HUDEP-2 (cell line): ENCODE measurements at regions not wholly inside any gene's neighbourhood (a gene's known extent, or its start where the extent isn't known, plus 50 kb on each side); places are given as distances from the start of the nearest gene placed in this dataset.

Experiments
- DNase-seq, 76 experiments: peaks; one replicate each; lab custom pipeline; 2025; ENCODE audit not compliant: unreplicated experiment in 76 of 76; lab: John Stamatoyannopoulos, UW

DNA sequence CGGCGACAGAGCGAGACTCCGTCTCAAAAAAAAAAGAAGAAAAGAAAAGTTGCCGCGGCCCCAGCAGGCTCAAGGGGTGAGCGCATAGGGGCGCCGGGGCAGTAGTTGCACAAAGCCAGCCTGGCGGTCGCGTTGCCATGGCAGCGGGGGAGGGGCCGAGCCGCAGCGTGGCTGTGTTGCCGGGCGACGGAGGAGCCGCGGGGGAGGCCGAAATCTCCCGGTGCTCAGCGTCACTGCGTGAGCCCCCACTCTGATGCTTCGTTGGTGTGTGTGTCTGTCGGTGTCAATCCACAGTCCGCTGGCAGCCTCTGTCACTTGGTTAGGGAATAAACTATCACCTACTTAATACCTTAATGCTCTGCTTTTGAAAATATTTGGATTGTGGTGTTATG is 82.9 kb upstream of the C1QTNF9B start:
- DNase-seq, result peak in 49 of 76 experiments; percentile 2 to 58 (median 23)

DNA sequence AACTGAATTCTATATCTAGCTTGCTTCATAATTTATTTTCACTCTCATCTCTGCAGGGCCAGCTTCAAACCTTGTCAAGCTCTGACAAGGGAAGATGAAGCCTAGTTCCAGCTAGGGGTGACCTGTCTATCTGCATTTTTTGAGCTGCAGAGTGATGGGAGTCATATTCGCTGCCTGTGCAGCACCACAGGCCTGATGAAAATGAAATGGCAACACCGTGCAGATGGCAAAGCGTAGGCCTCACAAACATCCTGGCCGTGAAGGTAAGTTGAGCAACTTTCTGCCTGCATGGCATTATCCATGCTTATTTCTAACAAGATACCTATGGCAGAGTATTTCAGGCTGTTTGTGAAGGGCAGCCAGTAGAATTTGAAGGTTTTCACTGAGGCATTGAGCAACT is 86.4 kb upstream of the C1QTNF9B start:
- no peak for DNase-seq

- DNase-seq, result no peak
These were observed 87.2 kb upstream of the C1QTNF9B start for GRCh38 chr13:23984546-23984945.

DNA sequence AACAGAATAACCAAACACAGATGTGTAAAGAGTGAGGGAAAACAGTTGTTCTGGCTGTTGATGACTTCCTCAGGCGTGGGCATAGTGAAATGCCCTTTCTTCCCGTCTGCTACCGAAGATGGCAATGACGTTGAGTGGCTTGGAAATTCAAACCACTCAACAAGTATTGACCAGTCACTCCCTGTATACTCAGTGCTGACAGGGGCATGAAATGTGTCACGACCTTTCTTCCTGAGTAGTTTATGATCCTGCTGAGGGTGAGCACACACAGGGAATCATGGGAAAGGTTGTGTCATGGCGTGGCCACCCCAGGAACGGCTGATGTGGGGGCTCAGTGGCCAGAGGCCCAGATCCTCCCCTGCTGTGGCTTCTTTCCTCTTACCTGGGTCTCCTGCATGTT is 87.8 kb upstream of the C1QTNF9B start:
- DNase-seq, result no peak

GRCh38 chr13:23985839-23986238 is 88.5 kb upstream of the C1QTNF9B start:
- no peak for DNase-seq

DNA sequence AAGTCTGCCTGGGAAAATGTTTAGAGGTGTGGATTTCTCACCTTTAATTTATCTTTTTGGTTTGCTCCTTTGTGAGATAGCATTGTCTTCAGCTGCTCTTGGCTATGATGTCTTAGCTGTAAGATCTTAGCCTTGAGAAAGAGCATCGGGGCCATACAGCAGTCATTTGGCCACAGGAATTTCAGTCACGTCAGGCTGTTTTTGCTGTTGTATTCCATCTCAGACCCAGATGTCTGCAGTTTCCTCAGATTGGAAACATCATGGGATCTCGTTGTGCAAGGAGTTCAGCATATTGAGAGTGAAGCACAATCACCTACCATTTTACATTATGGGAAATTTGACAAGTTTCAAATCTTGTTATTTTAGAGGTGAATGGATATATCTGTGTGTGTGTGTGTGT is 89.3 kb upstream of the C1QTNF9B start:
- no peak for DNase-seq

DNA sequence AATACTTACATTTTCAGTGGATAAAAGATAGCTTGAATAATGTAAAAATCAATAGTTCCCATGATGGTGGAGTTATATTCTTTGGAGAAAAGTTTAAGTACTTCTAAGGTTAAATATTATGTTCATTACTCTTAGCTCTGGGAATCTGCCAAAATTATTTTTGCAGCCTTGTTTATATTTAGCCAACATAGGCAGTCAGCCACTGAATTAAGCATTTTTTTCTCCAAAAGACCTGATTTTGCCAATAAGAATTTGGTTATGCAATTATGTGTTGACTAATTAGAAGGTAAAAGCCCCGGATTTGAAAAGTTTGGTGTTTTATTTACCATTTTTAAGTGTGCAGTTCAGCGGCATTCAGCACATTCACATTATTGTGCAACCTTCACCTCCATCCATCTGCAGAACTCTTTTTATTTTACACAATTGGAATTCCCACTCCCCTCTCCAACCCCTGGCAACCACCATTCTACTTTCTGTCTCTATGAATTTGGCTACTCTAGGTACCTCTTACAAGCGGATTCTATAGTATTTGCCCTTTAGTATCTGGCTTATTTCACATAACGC is 90.1 kb upstream of the C1QTNF9B start:
- no peak for DNase-seq

DNA sequence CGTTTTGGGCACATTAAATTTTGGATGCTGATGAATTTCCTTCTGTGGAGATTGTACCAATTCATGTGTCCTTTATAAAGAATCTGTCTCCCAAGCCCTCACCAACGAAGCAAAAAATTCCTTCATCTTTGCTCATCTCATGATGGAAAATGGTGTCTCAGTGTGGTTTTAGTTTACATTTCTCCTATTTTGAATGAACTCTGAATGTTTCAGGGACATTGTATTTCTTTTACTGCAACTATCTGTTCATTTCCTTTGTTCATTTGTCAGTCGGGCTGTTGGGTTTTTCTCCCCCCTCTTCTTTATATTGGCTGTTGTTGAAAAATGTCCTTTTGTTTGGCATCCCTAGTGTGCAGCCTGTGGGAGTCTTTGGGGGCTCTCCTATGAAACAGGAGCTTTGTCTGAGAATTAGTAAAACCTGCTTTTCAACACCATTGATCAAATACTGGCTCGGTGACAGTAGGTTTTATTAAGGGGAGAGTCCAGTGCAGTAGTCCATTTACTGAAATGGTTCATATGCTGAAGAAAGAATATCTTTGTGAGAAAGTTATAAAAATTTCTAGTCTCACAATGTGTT is 91.3 kb upstream of the C1QTNF9B start:
- no peak for DNase-seq

DNA sequence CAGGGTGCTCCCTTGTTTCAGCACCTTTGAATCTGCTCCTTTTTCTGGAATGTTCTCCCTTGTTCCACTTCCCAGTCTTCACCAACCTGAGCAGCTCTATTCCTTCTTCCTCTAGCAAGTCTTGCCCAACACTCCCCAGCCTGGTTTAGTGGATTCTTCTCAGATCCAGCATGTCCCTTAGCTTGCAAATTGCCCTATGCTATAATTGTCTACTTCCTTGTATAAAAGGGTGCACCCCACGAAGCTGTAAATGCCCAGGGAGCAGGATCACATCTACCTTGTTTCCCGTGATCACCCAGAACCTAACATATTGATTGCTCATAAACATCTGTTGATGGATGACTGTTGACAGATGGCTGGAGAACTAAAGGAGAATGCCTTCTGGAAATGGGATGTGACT is 93.2 kb upstream of the C1QTNF9B start:
- DNase-seq, result no peak

DNA sequence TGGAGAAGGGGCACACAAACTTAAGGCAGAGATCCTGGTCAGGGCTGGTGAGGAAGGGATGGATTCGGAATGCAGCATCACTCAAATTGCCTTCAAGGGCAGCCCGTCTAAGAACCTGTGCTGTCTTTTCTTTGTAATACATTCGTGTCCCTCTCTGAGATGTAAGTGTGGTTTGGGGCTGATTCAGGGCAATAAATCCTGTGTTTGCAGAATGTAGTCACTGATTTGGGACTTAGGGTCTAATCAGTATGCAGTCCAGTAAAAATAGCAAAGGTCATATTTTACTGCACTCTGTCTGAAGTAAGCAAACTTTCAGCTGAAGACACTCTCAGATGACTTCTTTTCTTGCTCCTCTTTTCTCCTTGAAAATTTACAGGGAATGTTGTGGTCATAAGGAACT is 93.8 kb upstream of the C1QTNF9B start:
- DNase-seq, result no peak

- DNase-seq, result no peak
These were observed 95.7 kb upstream of the C1QTNF9B start for GRCh38 chr13:23992781-23993679.

- DNase-seq, result no peak
These were observed 96.3 kb upstream of the C1QTNF9B start for GRCh38 chr13:23993680-23993985.

- no peak for DNase-seq
These were observed 98.2 kb upstream of the C1QTNF9B start for GRCh38 chr13:23995283-23996073.

GRCh38 chr13:23996456-23996855 is 99.2 kb upstream of the C1QTNF9B start:
- no peak for DNase-seq

DNA sequence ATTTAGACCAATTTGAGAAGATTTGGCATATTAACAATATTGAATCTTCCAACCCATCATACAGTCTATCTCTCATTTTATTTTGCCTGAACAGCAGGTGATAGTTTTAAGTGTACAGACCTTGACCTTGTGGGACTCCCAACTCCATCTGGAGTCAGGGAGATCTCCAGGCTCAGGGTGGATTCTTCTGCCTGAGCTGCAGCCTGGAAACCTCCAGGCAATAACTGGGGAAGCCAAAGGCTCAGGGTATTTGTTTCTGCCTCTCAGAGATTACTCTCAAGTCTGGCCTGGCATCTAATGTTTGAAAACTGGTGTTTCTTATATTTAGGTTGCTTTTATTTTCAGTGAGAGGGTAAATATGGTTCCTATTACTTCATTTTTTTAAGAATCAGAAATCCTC is 102.1 kb upstream of the C1QTNF9B start:
- no peak for DNase-seq

- no peak for DNase-seq
These were observed 105.0 kb upstream of the C1QTNF9B start for GRCh38 chr13:24002206-24002815.

- DNase-seq, result no peak
These were observed 107.0 kb upstream of the C1QTNF9B start for GRCh38 chr13:24004142-24004899.

GRCh38 chr13:24004971-24005370 is 107.7 kb upstream of the C1QTNF9B start:
- DNase-seq, result no peak

- DNase-seq, result no peak
These were observed 108.5 kb upstream of the C1QTNF9B start for GRCh38 chr13:24005755-24006281.
